ENCODE measurements at regions not wholly inside any gene's neighbourhood (a gene's known extent, or its start where the extent isn't known, plus 50 kb on each side); places are given as distances from the start of the nearest gene placed in this dataset.

DNA sequence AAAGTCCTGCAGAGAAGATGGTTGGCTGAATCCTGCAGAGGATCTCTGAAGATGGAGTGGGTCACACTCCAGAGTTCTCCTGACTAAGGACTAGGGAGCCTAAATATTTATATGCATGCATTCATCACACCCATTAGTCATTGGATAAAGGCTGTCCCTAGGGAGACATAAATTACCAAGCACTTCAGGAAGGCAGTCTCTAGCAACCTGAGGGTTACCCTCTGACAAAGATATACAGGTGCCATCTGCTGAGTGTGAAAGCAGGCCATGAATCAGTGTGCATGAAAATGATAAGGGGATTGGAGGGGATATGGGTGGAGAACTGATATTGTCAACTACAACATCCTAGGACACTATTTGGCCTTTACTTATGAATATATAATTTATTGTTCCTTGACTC, 294.8 kb upstream of the DDX18 start:
- H3K4me3 ChIP-seq (ENCODE audit: low read depth, low read length): no peak overlapping the region
- DNase-seq (ENCODE audit: low read depth): no peak
- TF ChIP-seq, protein P1, sequence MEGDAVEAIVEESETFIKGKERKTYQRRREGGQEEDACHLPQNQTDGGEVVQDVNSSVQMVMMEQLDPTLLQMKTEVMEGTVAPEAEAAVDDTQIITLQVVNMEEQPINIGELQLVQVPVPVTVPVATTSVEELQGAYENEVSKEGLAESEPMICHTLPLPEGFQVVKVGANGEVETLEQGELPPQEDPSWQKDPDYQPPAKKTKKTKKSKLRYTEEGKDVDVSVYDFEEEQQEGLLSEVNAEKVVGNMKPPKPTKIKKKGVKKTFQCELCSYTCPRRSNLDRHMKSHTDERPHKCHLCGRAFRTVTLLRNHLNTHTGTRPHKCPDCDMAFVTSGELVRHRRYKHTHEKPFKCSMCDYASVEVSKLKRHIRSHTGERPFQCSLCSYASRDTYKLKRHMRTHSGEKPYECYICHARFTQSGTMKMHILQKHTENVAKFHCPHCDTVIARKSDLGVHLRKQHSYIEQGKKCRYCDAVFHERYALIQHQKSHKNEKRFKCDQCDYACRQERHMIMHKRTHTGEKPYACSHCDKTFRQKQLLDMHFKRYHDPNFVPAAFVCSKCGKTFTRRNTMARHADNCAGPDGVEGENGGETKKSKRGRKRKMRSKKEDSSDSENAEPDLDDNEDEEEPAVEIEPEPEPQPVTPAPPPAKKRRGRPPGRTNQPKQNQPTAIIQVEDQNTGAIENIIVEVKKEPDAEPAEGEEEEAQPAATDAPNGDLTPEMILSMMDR (IDR thresholded peaks at IDR 0.05; ENCODE audit: insufficient read depth, low read depth, low read length): no peak

DNA sequence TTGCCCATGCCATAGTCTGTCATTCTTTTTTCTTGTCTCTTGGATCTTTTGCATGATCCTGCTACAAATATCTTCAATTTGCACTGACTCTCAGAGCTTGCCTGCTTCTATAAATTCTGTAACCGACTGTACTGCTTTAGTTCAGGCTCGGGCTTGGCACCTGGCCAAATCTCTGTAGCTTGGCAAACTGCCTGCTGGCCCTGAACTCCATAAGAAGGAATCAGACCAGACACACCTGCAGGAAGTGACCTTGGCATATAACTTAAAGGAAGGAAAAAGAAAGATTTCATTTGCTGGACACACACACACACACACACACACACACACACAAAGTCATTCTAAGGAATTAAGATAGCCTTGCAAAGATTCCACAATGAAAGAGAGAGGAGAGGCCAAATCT, 291.2 kb upstream of the DDX18 start:
- no peak overlapping the region for H3K4me3 ChIP-seq (ENCODE audit: low read depth, low read length)
- no peak for DNase-seq (ENCODE audit: low read depth)
- TF ChIP-seq, protein P1 (IDR thresholded peaks at IDR 0.05; ENCODE audit: insufficient read depth, low read depth, low read length): no peak

DNA sequence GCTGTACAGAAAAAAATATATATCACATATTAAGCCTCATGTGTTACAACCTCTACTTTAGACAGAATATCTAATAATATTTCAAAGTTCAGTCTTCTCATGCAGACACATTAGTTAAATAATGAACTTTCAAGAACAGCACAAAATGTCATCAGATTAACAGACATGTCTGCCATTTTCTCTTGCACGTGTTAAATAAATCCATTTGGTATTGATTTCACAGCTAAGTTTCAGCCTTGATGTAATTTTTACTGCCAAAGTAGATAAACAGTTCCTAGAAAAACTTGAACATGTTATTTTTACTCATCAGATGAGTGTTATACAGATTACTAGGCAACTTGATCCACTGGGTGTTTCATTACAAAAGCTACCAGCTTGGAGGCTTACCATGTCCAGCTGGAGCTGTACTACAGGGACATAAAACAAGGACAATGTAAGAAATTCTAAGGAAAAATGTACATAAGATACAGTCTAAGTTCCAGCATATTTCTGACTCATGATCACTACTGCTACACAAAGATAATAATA, 290.7 kb upstream of the DDX18 start:
- no peak overlapping the region for H3K4me3 ChIP-seq (ENCODE audit: low read depth, low read length)
- TF ChIP-seq, protein P1 (IDR thresholded peaks at IDR 0.05; ENCODE audit: insufficient read depth, low read depth, low read length): no peak

GRCh38 chr2:117536139-117536538, 278.4 kb upstream of the DDX18 start:
- no peak overlapping the region for H3K4me3 ChIP-seq (ENCODE audit: low read depth, low read length)
- no peak for DNase-seq (ENCODE audit: low read depth)
- TF ChIP-seq, protein P1 (IDR thresholded peaks at IDR 0.05; ENCODE audit: insufficient read depth, low read depth, low read length): no peak

More for the DNA sequence above, 290.7 kb upstream of the DDX18 start:
- DNase-seq (ENCODE audit: low read depth): no peak

DNA sequence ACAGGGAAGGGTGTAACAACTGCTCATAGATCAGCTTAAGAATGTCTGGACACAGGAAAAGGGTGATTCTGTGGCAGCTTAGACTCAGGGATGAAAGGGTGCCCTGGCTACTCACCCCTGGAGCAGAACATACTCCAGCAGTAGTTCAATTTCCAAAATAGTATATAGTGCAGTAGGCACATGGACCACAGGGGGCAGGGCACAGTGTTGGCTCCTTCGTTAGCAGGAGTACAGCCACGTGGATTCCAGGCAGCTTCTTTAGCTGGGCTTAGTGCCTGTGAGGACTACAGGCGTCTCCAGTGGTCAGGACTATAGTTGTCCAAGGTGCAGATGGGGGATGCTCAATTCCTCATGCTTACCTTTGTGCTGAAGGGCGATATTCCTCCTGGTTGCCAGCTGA, 277.5 kb upstream of the DDX18 start:
- TF ChIP-seq, protein P1 (IDR thresholded peaks at IDR 0.05; ENCODE audit: insufficient read depth, low read depth, low read length): no peak
- no peak overlapping the region for H3K4me3 ChIP-seq (ENCODE audit: low read depth, low read length)
- DNase-seq (ENCODE audit: low read depth): no peak

DNA sequence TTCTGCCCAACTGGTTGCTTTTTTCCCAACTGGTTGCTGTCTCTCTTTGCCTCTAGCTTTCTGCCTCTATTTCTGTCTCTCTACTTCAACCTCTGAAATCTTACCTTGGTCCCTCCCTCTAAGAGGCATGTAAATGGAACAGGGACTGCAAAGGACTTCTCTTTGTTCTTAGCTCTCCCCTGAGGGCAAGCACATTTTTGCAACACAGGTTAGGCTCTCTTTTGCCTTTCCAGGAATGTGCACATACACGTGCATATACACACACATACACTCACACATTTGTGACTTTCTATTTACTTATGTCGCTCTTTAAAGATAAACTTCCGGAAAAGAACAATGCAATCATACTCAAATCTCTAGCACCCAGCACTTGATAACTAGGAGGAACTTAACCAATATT, 262.6 kb upstream of the DDX18 start:
- H3K4me3 ChIP-seq (ENCODE audit: low read depth, low read length): no peak overlapping the region
- TF ChIP-seq, protein P1 (IDR thresholded peaks at IDR 0.05; ENCODE audit: insufficient read depth, low read depth, low read length): no peak
- DNase-seq (ENCODE audit: low read depth): no peak

- TF ChIP-seq, protein P1 (IDR thresholded peaks at IDR 0.05; ENCODE audit: insufficient read depth, low read depth, low read length): no peak
- DNase-seq (ENCODE audit: low read depth): no peak
- no peak overlapping the region for H3K4me3 ChIP-seq (ENCODE audit: low read depth, low read length)
These were observed 261.0 kb upstream of the DDX18 start for GRCh38 chr2:117553448-117553847.
